ENCODE measurements at regions not wholly inside any gene's neighbourhood (a gene's known extent, or its start where the extent isn't known, plus 50 kb on each side); places are given as distances from the start of the nearest gene placed in this dataset.

DNA sequence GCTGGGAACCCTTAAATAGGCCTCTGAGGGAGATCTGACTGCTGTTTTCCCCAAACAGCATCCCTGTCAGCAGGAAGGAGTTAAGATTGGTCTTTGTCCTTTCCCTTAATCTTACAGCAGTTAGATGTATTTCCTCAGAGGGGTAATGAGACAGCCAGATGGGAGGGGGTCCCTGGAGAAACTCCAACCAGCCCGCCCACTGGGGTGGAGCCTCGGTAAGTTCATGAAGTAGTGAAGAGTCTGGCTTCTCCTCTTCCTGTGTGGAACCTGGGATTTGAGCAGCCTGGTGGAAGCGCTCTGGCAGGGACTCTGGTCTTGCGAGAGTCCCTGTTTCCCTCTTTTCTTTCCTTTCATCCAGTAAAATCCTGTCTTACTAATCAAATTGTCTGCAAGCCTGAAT lies 330.0 kb downstream of the TLL1 start:
- DNase-seq (ENCODE audit: low read depth in 1 of 2, low spot score in 2 of 2) (no peak), FAIRE-seq (no peak)
- no peak overlapping the region for H2BK15ac ChIP-seq (ENCODE audit: low read length)
- no peak overlapping the region for H3K4me2 ChIP-seq (ENCODE audit: insufficient read depth in 1 of 2, low read depth in 2 of 2, low read length in 2 of 2)
- no peak overlapping the region for H2BK12ac ChIP-seq (ENCODE audit: low read depth, low read length)
- H3K79me2 ChIP-seq (ENCODE audit: control insufficient read depth in 1 of 2, insufficient read depth in 2 of 2, low read length in 2 of 2) = no peaks in the 10 kb centered on the region
- 78% methylated on average over 4 of the region's 4 CpGs; no CpG with 5 or more reads in 1 of the 2 experiments for WGBS, 2 experiments (ENCODE audit: extremely low coverage in 1 of 2, insufficient coverage in 1 of 2, insufficient read length in 1 of 2, insufficient replicate concordance in 2 of 2, low coverage in 1 of 2, low lambda C conversion rate in 2 of 2, missing lambda C conversion rate in 1 of 2)
- no peak overlapping the region for H4K5ac ChIP-seq (ENCODE audit: insufficient read length, low read depth, low read length)
- no peak overlapping the region for H3K14ac ChIP-seq (ENCODE audit: insufficient read length)
- H4K8ac ChIP-seq (ENCODE audit: extremely low read depth, insufficient read depth, low read length) = no peak overlapping the region
- H3K4me3 ChIP-seq (ENCODE audit: extremely low read depth in 1 of 4, insufficient read depth in 2 of 4, low read depth in 3 of 4, low read length in 4 of 4) = no peak overlapping the region
- H3K18ac ChIP-seq (ENCODE audit: extremely low read depth, low read length) = no peak overlapping the region
- no peak overlapping the region for H3K23ac ChIP-seq (ENCODE audit: insufficient read length)
- no peaks in the 10 kb centered on the region for H3K27me3 ChIP-seq (replicated peaks in 1 of 4; ENCODE audit: control insufficient read depth in 3 of 4, extremely low read depth in 1 of 4, insufficient read depth in 3 of 4, low read length in 3 of 4)
- ChIA-PET POLR2A (ENCODE audit: partially characterized antibody) (no interaction called here), CTCF (ENCODE audit: partially characterized antibody) (interaction anchor here (0.9 kb wide), 1 partner anchor 14 kb away, joined by 3 read pairs; no protein-coding TSS in a partner anchor)
- no peak overlapping the region for H2BK120ac ChIP-seq (replicated peaks; ENCODE audit: low read depth, low read length)
- H2BK20ac ChIP-seq (ENCODE audit: low read length) = no peak overlapping the region
- H3K9ac ChIP-seq (replicated peaks in 1 of 4; ENCODE audit: extremely low read depth in 1 of 4, low read depth in 3 of 4, low read length in 3 of 4) = no peak overlapping the region
- no peak overlapping the region for H3K27ac ChIP-seq (ENCODE audit: low read depth, low read length)
- H3K79me1 ChIP-seq (ENCODE audit: low read depth, low read length) = no peaks in the 10 kb centered on the region
- H3K23me2 ChIP-seq (ENCODE audit: low read depth, low read length) = no peaks in the 10 kb centered on the region
- H4K20me1 ChIP-seq (replicated peaks in 1 of 2; ENCODE audit: control insufficient read depth in 1 of 2, insufficient read depth in 2 of 2, low read length in 2 of 2) = no peaks in the 10 kb centered on the region
- H2AK5ac ChIP-seq (ENCODE audit: low read depth, low read length) = no peak overlapping the region
- H3K4me1 ChIP-seq (replicated peaks in 1 of 4; ENCODE audit: control insufficient read depth in 3 of 4, insufficient read depth in 4 of 4, low read length in 3 of 4) = no peaks in the 10 kb centered on the region
- H2AFZ ChIP-seq (ENCODE audit: low read length) = peak overlapping the region; percentile 92
- no peaks in the 10 kb centered on the region for H3K9me3 ChIP-seq (ENCODE audit: insufficient read depth in 2 of 2, low read depth in 1 of 2, low read length in 1 of 2)
- no peak overlapping the region for H4K91ac ChIP-seq (replicated peaks; ENCODE audit: insufficient read length, low read length)
- H3K36me3 ChIP-seq (ENCODE audit: control insufficient read depth in 2 of 4, insufficient read depth in 4 of 4, low read length in 3 of 4) = no peaks in the 10 kb centered on the region
- H2BK5ac ChIP-seq (ENCODE audit: low read depth, low read length) = no peak overlapping the region
- H3K4ac ChIP-seq (replicated peaks; ENCODE audit: insufficient read length, low read depth, low read length) = no peak overlapping the region
- H3K56ac ChIP-seq (replicated peaks; ENCODE audit: insufficient read length, low read depth, low read length) = no peak overlapping the region
- TF ChIP-seq CBX8 (IDR thresholded peaks at IDR 0.05; ENCODE audit: borderline replicate concordance, low read depth, low read length) (no peak), RXRA (IDR thresholded peaks at IDR 0.05; ENCODE audit: insufficient read depth, low read depth, low read length) (no peak), TAF1 (IDR thresholded peaks at IDR 0.05; ENCODE audit: low read depth, low read length) (no peak), JUN (IDR thresholded peaks at IDR 0.05; ENCODE audit: low read depth, low read length) (no peak), JUND (IDR thresholded peaks at IDR 0.05; ENCODE audit: low read length) (no peak), SRF (IDR thresholded peaks at IDR 0.05; ENCODE audit: low read depth, low read length) (no peak)
- TF ChIP-seq, protein P1, sequence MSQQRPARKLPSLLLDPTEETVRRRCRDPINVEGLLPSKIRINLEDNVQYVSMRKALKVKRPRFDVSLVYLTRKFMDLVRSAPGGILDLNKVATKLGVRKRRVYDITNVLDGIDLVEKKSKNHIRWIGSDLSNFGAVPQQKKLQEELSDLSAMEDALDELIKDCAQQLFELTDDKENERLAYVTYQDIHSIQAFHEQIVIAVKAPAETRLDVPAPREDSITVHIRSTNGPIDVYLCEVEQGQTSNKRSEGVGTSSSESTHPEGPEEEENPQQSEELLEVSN (IDR thresholded peaks at IDR 0.05) = no peak
- TF ChIP-seq, protein P2, sequence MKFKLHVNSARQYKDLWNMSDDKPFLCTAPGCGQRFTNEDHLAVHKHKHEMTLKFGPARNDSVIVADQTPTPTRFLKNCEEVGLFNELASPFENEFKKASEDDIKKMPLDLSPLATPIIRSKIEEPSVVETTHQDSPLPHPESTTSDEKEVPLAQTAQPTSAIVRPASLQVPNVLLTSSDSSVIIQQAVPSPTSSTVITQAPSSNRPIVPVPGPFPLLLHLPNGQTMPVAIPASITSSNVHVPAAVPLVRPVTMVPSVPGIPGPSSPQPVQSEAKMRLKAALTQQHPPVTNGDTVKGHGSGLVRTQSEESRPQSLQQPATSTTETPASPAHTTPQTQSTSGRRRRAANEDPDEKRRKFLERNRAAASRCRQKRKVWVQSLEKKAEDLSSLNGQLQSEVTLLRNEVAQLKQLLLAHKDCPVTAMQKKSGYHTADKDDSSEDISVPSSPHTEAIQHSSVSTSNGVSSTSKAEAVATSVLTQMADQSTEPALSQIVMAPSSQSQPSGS (IDR thresholded peaks at IDR 0.05; ENCODE audit: low read length) = no peak
